ENCODE measurements at regions not wholly inside any gene's neighbourhood (a gene's known extent, or its start where the extent isn't known, plus 50 kb on each side); places are given as distances from the start of the nearest gene placed in this dataset.

GRCh38 chr11:112839051-112839450 is 122.2 kb upstream of the NCAM1 start:
- no peaks in the 10 kb centered on the region for H3K27me3 ChIP-seq (replicated peaks; ENCODE audit: insufficient read depth)
- DNase-seq (ENCODE audit: low spot score), result no peak
- H3K4me1 ChIP-seq (ENCODE audit: control insufficient read depth in 1 of 2, low read depth in 2 of 2), result peaks cover 0 to 7% of the 10 kb centered on the region in 2 donors
- TF ChIP-seq CTCF (IDR thresholded peaks at IDR 0.05), result no peak
- no peaks in the 10 kb centered on the region for H3K9me3 ChIP-seq
- no peak overlapping the region for H3K27ac ChIP-seq
- H3K36me3 ChIP-seq, result no peaks in the 10 kb centered on the region
- H3K4me3 ChIP-seq, result no peak overlapping the region
- no peak for ATAC-seq (ENCODE audit: insufficient number of reproducible peaks, low FRiP score, low read depth)

GRCh38 chr11:112841729-112842128 is 119.5 kb upstream of the NCAM1 start:
- Histone ChIP-seq H3K36me3 (no peaks in the 10 kb centered on the region), H3K27ac (no peak overlapping the region), H3K4me1 (ENCODE audit: control insufficient read depth in 1 of 2, low read depth in 2 of 2) (no peaks in the 10 kb centered on the region), H3K4me3 (no peak overlapping the region), H3K27me3 (replicated peaks; ENCODE audit: insufficient read depth) (no peaks in the 10 kb centered on the region), H3K9me3 (no peaks in the 10 kb centered on the region)
- no peak for TF ChIP-seq CTCF (IDR thresholded peaks at IDR 0.05)
- no peak for DNase-seq (ENCODE audit: low spot score)
- no peak for ATAC-seq (ENCODE audit: insufficient number of reproducible peaks, low FRiP score, low read depth)

DNA sequence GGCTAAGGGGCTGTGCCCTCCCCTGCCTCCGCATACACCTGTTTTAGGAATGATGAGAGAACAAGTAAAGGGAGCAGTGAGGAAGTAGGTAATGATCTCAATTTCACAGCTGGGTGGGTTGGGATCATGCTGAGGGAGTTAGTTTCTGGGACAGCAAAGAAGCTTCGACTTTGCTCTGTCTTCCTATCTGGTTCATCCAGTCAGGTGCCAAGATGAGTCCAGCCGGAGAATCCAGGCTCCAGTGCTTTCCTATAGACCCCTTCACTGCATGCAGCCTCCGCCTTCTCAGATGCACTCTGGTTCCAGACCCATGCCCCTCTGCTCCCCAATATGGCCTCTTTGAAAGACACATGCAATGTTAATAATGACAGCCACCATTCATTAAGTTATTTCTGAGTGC is 119.1 kb upstream of the NCAM1 start:
- Histone ChIP-seq H3K9me3 (no peaks in the 10 kb centered on the region), H3K36me3 (no peaks in the 10 kb centered on the region), H3K27me3 (replicated peaks; ENCODE audit: insufficient read depth) (no peaks in the 10 kb centered on the region), H3K4me3 (no peak overlapping the region), H3K4me1 (ENCODE audit: control insufficient read depth in 1 of 2, low read depth in 2 of 2) (no peaks in the 10 kb centered on the region), H3K27ac (no peak overlapping the region)
- no peak for DNase-seq (ENCODE audit: low spot score)
- no peak for TF ChIP-seq CTCF (IDR thresholded peaks at IDR 0.05)
- no peak for ATAC-seq (ENCODE audit: insufficient number of reproducible peaks, low FRiP score, low read depth)

DNA sequence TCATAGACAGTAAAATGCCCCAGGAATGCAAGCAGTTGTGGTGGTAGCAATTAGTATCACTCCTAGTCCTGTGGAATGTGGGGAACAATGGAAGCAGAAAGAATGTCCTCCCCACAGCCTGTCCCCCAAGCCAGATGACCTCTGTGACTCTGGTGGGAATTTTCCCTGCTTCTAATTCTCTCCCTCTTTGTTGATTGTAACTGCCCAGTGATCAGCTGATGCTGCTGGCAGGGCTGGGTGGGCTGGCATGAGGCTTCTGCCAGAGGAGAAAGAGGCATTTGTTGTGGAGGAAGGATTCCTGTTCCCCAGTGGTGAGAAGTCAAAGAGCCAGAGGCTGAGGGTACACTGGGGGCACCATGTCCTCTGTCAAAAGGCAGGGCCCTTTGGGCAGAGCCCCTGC is 116.7 kb upstream of the NCAM1 start:
- no peak overlapping the region for H3K4me3 ChIP-seq
- ATAC-seq (ENCODE audit: insufficient number of reproducible peaks, low FRiP score, low read depth) (no peak), DNase-seq (ENCODE audit: low spot score) (no peak)
- TF ChIP-seq CTCF (IDR thresholded peaks at IDR 0.05), result no peak
- H3K27me3 ChIP-seq (replicated peaks; ENCODE audit: insufficient read depth), result no peaks in the 10 kb centered on the region
- H3K36me3 ChIP-seq, result no peaks in the 10 kb centered on the region
- H3K4me1 ChIP-seq (ENCODE audit: control insufficient read depth in 1 of 2, low read depth in 2 of 2), result no peaks in the 10 kb centered on the region
- no peaks in the 10 kb centered on the region for H3K9me3 ChIP-seq
- no peak overlapping the region for H3K27ac ChIP-seq

DNA sequence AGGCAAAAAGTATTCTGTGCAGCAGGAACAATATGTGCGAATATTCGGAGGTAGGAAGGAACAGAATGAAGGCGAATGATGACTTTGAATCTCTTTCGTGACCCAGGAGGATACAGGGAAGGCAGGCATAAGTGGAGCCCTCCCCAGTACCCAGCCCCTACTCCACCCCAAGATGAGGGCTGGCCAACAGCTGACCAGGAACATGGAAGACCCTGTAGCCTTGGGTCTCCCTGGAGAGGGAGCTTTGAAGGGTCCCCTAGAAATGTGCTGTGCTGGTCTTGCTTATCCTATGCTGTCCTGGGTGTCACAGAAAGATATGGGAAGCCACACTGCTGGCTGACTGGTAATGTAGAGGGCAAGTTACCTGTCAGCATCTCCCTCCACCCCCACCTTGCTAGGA is 113.7 kb upstream of the NCAM1 start:
- ATAC-seq (ENCODE audit: insufficient number of reproducible peaks, low FRiP score, low read depth) (no peak), DNase-seq (ENCODE audit: low spot score) (no peak)
- H3K9me3 ChIP-seq, result no peaks in the 10 kb centered on the region
- H3K4me3 ChIP-seq, result no peak overlapping the region
- H3K36me3 ChIP-seq, result no peaks in the 10 kb centered on the region
- TF ChIP-seq CTCF (IDR thresholded peaks at IDR 0.05), result no peak
- H3K27ac ChIP-seq, result no peak overlapping the region
- peaks cover 0 to 3% of the 10 kb centered on the region in 2 donors for H3K4me1 ChIP-seq (ENCODE audit: control insufficient read depth in 1 of 2, low read depth in 2 of 2)
- H3K27me3 ChIP-seq (replicated peaks; ENCODE audit: insufficient read depth), result no peaks in the 10 kb centered on the region
